ENCODE measurements at regions not wholly inside any gene's neighbourhood (a gene's known extent, or its start where the extent isn't known, plus 50 kb on each side); places are given as distances from the start of the nearest gene placed in this dataset.

DNA sequence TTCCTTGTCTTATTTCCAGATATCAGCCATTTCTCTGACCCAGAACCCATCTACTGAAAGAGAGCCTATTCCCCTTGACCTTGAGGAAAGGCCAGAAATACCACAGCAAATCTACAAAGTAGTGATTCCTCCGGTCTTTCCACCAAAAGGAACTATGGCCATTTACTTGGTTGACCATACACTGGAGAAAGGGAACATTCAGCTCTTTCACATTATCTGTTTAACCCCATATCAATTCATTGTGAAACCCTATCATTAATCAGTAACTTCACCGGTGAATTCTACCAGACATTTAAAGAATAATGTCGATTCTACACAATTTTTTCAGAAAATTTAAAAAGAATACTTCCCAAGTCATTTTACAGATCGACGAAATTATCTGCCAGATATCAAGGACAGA is 265.7 kb upstream of the CLEC14A start:
- no peak for DNase-seq (ENCODE audit: low read depth in 2 of 2)

- DNase-seq (ENCODE audit: low read depth in 2 of 2) = no peak
Measured at GRCh38 chr14:38517426-38517825, 261.5 kb upstream of the CLEC14A start.

GRCh38 chr14:38512236-38512635 is 256.3 kb upstream of the CLEC14A start:
- no peak for DNase-seq (ENCODE audit: low read depth in 2 of 2)

- no peak for DNase-seq (ENCODE audit: low read depth in 2 of 2)
Measured at GRCh38 chr14:38507299-38507698, 251.4 kb upstream of the CLEC14A start.

DNA sequence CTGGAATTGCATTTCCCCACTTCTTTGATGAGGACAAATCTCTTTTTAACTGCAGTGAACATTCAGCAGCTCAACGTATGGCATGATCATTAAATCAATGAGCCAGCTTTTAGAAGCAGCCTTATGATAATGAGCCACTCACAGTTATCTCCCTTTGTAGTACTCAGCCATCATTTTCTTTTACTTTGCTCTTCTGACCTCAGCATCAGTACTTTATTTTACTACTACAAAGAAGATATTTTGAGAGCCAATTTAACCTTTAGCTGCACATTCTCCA is 250.0 kb upstream of the CLEC14A start:
- no peak for DNase-seq (ENCODE audit: low read depth in 2 of 2)

DNA sequence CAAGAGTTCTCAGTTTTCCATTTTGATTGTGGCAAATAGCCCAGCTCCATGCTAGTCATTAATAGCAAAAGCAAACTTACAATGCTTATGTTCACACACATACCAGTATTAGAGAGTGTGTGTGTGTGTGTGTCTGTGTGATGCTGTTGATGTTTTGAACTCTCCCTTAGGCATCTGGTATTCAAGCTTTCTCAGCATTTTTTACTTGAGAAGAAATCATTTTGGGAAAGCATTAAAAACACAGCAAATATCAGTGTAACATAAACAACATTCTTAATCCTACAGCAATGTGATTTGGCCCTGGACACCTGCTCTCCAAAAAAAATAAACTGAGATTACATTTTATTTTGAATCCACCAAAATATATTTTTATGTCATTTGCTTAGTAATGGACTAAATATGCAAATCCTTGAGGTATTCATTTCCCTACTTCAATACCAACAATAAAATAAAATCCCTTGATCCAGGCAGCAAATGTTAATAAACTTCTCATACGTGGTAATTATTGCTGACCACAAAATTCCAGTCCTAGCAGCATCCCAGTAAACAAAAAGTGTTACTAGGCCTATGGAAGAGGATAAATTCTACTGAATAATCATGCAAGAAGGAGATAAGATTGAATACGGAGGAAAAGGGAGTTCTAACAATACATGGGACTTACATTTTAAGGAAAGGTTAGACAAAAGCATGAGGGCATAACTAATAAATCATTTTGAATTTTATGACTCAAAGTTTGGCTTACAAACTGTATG is 249.5 kb upstream of the CLEC14A start:
- no peak for DNase-seq (ENCODE audit: low read depth in 2 of 2)

DNA sequence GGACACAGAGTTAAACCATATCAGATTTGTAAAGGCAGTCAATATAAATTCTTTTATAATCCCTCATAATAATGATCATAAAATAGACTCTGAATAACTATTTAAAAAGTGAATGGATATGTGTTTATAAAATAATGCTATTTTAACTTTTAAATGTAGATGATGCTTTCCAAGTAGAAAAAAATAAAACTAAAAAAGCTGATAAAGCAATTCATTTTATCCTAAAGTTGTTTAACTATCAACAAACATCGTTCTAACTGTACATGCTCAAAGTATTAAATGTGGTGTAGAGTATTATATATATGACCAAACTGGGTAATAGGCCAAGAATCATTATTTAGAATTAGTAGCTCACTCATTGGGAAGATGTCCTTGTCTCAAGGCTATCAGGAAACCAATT is 248.3 kb upstream of the CLEC14A start:
- no peak for DNase-seq (ENCODE audit: low read depth in 2 of 2)

DNA sequence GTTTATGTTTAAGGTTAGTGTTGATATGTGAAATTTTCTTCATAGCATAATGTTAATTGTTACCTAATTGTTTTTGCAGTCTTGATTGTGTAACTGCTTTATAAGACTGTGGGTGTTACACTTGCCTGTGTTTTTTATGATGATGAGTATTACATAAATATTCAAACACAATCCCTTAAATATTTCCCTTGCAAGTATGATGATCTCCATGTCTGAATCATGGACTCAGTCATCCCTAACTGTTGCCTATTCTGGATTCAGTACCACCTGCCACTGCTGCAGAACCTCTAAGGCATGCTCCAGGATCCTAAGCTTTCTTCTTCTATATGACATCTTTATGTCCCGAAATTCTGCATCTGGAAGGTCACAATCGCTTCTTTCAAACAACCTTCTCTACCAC is 246.3 kb upstream of the CLEC14A start:
- DNase-seq (ENCODE audit: low read depth in 2 of 2) = no peak

GRCh38 chr14:38500125-38500524 is 244.2 kb upstream of the CLEC14A start:
- no peak for DNase-seq (ENCODE audit: low read depth in 2 of 2)

DNA sequence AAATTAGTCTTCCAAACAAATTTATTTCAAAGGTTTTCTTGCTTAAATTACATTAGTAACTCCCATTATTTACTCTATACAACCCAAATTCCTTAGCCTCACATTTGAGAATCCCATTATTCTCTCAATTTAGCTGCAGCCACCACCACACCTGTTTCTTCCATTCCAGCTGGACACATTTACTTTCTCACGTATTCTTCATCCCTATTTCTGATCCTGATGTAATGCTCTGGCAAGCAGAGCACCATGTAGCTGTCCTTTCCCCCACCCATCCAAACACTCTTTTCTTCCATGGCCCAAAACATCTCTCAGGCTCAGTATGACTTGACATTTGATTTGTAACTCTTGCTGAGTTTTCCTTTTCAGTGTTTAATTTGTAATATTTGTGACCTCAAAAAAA is 240.2 kb upstream of the CLEC14A start:
- no peak for DNase-seq (ENCODE audit: low read depth in 2 of 2)

- DNase-seq (ENCODE audit: low read depth in 2 of 2) = no peak
Measured at GRCh38 chr14:38490273-38490672, 234.4 kb upstream of the CLEC14A start.

DNA sequence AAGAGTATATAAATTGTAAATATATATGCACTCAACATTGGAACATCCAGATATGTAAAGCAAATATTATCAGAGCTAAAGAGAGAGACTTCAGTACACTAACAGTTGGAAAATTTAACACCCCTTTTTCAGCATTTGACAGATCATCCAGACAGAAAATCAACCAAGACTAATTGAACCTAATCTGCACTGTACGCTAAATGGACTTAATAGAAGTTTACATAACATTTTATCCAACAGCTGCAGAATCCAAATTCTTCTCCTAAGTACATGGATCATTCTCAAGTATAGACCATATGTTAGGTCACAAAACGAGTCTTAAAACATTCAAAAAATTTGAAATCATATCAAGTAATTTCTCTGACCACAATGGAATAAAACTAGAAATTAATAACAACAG is 229.1 kb upstream of the CLEC14A start:
- DNase-seq (ENCODE audit: low read depth in 2 of 2) = no peak

GRCh38 chr14:38481952-38482678 is 226.2 kb upstream of the CLEC14A start:
- no peak for DNase-seq (ENCODE audit: low read depth in 2 of 2)

DNA sequence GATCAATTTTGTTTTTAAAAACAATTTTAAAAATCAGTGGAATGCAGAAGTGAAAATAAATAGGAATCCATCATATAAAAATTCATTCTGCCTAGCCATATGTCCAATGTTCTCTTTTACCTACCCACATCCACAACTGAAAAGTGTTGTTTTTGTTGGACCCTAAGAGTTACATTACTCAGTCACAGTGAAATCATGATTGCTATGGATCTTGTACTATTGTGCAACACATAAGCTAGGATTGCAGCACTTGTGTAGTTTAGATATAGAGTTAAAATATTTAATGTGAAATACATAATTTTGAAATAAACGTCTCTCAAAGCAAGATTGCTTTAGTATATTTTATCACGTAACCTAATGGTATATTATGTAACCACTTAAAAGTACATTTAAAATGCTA is 213.3 kb upstream of the CLEC14A start:
- DNase-seq (ENCODE audit: low read depth in 2 of 2) = no peak

DNA sequence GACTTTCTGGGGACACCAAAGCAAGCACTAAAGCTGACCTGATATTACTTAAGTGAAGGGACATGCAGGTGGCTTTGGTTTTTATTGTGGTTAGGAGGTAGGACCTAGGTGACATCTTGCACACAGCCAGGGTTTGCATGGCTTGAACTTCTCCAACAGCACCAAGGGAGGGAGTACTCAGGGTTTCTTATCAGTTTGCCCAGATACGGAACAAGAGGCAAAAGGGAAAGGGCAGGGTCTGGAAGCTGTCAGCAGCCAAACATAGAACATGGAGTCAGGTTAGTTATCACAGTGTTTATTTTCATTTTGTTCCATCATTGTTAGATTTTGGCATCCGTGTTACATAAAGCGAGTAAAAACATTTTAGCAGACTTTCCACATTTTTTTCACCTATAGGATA is 186.3 kb upstream of the CLEC14A start:
- DNase-seq (ENCODE audit: low read depth in 2 of 2) = no peak

DNA sequence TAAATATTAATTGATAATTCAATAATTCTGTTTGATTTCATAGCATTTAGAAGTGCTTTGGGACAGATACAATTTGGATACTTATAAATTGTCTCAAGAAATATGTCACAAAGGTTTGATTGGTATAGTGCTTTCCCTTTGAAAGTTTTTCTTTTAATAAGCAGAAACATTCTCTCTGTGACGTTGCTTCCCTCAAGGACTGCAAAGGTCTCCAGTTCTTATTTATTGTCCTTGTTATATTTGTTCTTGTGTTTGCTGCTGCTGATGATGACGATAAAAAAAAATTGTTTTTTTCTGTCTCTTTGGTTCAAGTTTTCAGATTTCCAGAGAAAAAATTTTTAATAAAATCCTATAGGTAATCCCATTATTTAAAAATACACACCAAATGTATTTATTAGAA is 176.3 kb upstream of the CLEC14A start:
- no peak for DNase-seq (ENCODE audit: low read depth in 2 of 2)

DNA sequence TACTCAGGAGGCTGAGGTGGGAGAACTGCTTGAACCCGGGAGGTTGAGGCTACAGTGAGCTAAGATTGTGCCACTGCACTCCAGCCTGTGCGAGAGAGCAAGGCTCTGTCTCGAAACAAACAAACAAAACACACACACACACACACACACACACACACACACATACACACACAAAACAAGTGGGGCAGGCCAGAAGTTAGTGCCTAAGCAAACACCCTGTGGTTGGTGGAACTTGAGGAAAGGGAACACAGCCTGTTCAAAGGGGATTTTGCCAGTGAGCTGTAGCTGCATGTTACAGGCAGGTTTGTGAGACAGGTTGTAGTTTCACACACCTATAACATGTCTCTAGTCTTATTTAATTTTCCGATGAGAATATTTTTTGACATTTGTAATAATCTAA is 175.3 kb upstream of the CLEC14A start:
- no peak for DNase-seq (ENCODE audit: low read depth in 2 of 2)

DNA sequence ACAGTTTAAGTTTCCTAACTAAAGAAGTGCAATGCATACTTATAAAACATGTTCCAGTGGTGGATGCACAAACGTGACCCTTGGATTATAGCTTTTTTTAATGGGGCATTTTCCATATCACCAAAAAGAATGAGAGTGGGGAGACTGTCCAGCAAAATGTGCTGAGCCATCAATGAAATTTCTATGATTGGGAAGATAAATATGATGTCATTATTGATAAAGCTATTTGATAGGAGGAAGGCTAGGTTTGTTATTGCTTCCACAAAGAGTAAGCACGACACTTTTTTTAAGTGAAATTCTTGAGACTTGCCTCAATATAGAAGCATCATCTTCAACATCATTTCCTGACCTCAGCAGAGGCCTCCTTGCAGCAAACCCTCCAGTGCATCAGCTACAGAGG is 174.6 kb upstream of the CLEC14A start:
- no peak for DNase-seq (ENCODE audit: low read depth in 2 of 2)

- no peak for DNase-seq (ENCODE audit: low read depth in 2 of 2)
Measured at GRCh38 chr14:38425324-38425976, 169.6 kb upstream of the CLEC14A start.

- DNase-seq (ENCODE audit: low read depth in 2 of 2) = no peak
Measured at GRCh38 chr14:38420048-38420447, 164.2 kb upstream of the CLEC14A start.

- no peak for DNase-seq (ENCODE audit: low read depth in 2 of 2)
Measured at GRCh38 chr14:38419579-38419978, 163.7 kb upstream of the CLEC14A start.

GRCh38 chr14:38412654-38413053 is 156.8 kb upstream of the CLEC14A start:
- DNase-seq (ENCODE audit: low read depth in 2 of 2) = no peak

GRCh38 chr14:38410442-38410841 is 154.5 kb upstream of the CLEC14A start:
- DNase-seq (ENCODE audit: low read depth in 2 of 2) = no peak
